Activated CD8-positive, alpha-beta memory T cell treated with anti-CD3 and anti-CD28 coated beads for 1 hour (primary cell): ENCODE measurements at regions not wholly inside any gene's neighbourhood (a gene's known extent, or its start where the extent isn't known, plus 50 kb on each side); places are given as distances from the start of the nearest gene placed in this dataset.

Source experiments
- DNase-seq, 2 donors: peaks; one replicate each; pipeline ENCODE4 v3.0.0-alpha.2; 2020; ENCODE audit warnings: low read depth in 1 of 2; ENCODE audit errors: extremely low read depth in 1 of 2

DNA sequence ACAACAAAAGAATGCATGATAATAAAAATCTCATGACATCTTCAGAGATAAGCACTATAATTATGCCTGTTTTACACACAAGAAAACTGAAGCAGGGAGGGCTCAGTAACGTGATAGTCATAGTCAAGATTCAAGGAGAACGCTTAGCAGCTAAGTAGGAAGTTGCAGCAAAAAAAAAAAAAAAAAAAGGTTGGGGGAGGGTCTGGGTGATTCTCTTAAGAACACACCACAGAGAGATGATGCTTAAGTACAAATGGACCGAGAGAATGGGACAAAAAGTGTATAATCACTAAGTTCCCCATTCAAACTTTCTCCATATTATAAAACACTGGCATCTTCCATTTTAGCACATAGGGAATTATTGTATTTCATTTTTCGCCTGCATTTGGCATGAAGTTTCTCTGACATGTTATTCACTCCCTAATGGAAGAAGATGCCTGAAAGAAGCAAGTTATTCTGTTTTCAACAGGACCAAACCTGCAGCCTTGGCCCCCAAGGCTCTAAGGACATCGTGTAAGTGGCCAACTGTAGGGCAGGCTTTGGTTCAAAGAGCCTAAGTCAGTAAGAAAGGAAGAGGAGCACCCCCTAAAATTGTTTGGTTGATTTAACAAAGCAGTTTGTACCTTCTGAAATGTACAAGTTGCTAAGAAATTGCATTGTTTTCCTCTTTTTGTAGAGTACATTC is 142.9 kb upstream of the TMPO start:
- no peak for DNase-seq

DNA sequence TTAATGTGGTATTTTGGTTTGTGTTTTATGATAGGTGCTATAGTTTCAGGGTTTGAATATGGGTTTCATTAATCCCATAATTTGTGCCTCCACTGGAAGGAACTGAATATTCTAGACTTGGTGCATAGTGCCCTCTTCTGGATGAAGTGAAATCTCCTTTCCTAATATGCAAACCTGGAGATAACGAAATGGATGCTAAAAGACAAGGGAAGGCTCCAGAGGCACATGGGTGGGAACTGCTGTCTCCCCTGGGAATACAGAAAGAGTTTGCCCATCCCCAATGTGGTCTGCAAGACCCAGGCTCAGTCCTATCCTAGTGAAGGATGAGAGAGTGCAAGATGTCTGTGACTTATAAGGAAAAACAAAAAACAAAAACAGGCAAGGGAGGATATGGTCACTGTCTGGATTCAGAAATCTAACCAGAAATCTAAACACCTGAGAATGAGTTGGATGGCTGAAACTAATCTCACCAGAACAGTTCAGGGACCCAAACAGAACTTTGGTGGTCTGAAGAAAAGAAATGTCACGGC is 142.3 kb upstream of the TMPO start:
- DNase-seq = no peak

DNA sequence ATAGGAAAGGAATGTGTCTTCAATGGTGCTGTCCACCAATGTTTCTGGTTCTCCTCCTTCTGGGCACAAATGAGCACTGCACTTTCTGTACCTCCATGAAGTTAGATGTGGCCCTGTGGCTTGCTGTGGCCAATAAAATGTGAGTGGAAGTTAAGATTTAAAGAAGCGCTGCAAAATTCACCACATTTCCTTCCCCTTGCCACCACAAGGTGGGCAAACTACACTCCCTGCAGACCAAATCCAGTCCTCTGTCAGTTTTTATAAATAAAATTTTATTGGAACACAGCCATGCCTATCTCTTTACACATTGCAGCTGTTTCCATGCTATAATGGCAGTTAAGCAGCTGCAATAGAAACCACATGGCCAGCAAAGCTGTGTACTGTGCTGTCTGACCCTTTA is 141.4 kb upstream of the TMPO start:
- DNase-seq = no peak

DNA sequence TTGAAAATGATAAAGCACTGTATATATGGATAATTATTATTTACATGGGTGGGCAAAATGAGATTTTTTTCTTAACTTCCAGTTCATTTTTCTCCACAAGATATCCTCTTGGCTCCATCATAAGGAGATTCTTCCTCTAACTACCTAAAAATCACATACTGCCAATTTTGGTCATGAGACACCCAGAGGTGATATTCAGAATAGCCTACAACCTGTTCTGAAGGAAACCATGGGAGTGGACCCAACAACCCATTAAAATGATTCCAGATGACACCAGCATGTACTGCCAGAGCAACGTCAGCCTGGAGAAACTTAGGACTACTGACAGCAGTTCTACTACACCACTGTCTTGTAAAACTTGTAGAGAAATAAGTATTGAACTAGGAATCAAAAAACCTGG is 136.3 kb upstream of the TMPO start:
- no peak for DNase-seq

DNA sequence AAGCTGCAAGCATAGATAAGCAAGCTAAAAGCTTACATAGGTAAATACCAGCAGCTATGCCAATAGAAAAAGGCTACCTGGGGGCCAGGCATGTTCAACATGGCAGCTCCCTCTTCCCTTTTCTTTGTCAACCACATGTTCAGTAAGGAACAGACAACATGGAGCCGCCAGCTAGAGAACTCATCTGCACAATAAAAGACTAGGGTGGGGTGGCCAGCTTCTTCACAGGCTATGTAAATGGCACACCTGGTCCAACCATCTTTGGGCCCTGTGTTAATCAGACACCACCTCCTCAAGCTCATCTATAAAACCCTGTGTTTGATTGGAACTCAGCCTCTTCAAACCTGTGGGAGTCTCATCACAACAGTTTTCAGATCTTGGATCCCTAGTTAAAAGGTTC is 129.7 kb upstream of the TMPO start:
- DNase-seq = no peak

DNA sequence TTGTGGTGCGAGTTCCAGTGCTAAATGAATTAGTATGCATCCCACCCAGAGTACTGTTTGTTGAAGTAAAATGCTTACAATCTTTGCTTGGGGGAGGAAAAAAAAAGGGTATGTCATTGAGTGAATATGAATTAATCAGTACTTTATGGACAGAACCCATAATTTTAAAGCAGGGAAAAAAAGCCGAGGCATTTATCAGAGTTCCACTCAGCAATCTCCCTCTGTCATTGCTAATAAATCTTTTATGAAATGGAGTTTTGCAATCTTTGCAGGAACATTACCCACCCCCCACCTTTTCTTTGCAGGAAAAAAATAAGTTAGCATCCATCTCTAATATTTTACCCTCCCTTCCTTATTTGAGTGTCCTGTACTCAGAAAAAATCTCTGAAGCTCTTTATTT is 127.9 kb upstream of the TMPO start:
- no peak for DNase-seq

DNA sequence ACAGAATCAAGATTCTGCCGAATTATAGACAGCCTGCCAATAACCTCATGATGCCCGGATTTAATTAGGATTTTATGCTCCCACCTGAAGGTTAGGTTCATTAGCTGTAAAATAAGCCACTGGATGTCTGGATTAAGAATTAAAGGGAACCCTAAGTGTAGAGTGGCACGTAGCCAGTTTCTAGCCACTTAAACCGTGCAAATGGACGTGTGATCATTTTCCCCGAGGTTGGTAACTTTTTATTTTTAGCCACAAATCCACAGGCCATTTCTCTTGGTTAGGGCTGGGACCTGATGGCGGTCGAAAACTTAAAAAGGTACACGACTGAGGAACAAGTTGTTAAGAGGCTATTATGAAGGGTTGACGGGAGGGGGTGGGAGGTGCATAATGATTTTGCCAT is 127.3 kb upstream of the TMPO start:
- DNase-seq = no peak

DNA sequence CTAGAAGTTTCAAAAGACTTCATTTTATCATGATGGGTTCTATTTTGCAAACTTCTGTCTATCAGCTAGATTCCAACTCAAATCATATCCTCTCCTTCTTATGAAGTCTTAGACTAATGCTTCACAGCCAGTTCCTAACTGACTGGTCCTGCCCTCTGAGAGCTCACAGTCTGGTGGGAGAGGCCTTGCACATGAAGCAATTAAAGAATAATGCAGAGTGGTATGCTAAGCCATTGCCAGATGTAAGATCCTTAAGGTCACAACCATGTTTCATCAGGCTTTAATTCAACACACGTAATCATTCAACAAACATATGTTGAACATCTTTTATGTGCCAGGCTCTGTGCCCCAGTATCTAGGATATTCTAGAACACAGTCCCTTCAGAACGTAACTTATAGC is 125.8 kb upstream of the TMPO start:
- no peak for DNase-seq

DNA sequence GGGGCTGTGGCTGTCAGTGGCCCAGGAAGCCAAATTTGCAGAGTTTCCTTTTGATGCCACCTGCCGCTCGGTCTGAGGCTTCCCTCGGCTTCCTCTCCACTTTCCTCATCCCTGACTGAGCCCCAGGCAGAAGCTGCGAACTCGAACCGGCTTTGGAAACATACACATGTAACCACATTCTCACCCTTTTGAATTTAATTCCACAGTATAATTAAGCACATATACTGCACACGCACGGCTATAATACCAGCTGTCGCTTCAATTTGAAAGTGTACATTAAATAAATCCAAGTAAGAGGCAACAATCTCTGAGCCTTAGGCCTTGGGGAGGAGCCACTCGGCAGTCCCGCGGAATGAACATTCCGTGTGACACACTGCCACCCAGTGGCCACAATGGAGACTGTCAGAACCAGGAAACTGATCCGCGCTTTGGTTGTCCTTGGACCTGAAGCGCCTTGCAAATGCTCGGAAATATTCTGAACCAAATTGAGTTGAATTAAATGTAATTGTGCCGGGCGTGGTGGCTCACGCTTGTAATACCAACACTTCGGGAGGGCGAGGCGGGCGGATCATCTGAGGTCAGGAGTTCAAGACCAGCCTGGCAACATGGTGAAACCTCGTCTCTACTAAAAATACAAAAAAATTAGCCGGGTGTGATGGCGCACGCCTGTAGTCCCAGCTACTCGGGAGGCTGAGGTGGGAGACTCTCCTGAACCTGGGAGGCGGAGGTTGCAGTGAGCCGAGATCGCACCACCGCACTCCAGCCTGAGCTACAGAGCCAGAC is 117.9 kb upstream of the TMPO start:
- DNase-seq = peak; percentile 30 to 72

DNA sequence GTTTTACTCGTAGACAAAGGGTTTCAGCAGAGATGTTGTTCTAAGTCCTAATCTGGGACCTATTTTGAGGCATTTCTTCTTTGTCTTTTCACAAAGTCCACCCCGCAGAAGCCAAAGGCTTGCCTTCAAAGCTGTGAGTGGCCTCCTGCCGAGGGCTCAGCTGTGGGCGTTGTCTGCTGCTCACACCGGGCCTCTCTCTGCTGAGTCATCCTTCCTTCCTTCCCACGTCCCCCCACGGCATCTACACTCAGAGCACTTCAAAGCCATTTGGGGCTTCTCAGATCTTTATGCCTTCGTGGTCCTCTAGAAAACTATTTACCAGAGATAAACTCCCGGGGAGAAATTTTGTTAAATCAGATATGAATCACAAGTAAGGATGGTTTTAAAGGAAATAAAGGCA is 115.9 kb upstream of the TMPO start:
- DNase-seq = peak; percentile 3 to 34

DNA sequence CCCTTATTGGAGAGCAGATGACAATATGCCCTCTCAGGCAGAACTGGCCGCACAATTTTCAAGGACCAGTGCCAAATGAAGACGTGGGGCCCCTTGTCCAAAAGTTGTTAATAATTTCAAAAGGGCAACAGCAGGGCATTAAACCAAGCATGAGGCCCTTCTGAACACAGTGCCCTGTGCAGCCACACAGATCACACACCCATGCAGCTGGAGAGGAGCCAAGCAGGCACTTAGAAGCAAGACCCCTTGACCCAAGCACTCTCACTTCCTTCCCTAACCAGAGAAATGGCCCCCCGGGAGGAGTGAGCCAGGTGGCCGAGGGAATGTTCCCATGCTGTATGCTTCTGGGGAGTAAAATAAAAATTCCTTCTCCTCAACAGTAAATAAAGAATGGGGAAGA is 114.0 kb upstream of the TMPO start:
- DNase-seq = no peak

DNA sequence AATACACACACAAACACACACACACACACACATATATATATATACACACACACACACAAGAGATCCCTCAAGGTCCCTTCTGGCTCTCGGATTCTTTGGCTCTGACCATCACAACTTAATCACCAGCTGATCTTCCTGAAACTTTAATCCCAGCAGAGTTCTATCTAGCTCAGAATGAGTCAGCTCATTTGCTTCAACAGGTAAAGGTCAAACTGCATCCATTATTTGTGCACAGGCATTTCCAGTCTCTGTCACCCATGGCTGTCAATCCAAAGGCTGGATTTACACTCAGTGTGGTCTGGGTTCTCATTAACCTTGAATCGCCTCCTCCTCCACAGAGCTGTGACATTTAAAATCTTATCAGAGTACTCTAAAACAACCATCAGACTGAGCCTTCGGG is 113.3 kb upstream of the TMPO start:
- DNase-seq = no peak

DNA sequence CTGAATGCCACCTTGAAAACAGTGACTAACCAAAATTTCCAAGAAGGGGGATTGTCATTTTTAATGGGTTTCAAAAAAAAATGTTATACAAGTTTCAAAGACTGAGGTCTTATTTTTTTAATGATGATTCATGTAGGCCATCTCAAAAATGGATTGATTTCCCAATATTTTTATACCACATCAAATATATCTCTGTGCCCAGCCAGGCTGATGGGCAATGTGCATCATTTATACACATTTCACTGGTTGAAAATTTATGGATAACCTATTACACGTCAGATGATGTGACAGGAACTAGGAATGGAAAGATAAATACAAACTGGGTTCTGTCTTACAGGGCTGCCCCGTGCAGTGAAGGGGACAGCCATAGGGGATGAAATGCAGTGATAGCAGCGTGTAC is 112.7 kb upstream of the TMPO start:
- no peak for DNase-seq

DNA sequence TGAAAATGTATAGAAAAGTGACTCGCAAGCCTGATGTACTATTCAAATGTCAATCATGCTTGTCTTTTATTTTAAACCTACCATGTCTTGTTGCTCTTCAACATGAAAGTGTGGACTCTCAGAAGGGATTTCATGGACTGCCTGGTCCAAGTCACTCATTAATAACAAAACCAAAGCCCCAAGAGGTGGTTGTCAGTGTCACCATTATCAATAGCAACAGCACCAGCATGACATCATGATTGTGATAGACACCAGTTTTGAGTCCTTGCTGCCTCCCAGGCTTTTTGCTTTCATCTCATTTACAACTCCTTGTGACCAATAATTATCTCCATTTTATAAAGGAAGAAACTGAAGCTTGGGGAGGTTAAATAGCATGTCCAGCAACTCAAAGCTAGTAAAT is 112.0 kb upstream of the TMPO start:
- no peak for DNase-seq

DNA sequence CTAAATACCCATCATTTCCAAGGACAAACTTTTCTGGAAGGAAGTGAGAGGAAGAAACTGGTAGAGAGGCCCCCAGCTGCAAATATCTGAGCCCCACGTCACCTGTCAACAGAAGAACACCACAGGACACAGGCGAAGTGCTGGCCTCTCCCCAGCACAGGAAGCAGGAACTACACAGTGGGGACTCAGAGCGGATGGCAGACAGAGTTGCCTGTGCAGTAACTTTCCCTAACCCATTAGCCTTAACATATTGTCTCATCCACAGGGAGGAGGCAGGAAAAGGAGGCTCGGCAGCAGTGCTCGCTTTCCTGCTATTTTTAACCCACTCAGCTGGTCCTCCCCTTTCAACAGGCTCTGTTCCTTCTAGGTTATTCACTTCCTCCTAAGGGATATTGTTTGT is 111.5 kb upstream of the TMPO start:
- DNase-seq = no peak

DNA sequence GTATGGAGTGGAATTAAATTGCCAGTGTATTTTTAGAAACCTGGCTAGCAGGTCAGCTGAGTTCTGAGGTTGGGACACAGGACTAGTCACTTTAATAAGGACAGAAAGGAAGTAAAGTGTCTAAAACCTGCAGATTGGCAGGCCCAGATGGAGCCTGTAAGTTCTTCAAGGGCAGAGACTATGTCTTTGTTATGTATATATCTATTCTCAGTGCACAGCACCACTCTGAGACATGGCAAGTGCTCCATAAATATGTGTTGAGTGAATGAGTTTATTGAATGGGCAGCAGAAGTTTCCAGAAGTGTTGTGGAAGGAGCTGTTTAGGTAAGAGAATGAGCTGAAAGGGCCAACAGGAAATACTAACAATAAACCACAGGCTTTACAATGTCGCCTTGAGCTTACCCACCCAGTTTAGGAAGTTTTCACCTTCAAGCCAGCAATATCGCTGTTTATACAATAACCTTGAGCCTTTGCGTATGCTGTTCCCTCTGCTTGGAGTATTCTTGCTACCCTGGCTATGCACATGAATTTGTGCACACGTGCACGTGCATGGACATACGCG is 109.5 kb upstream of the TMPO start:
- DNase-seq = no peak

DNA sequence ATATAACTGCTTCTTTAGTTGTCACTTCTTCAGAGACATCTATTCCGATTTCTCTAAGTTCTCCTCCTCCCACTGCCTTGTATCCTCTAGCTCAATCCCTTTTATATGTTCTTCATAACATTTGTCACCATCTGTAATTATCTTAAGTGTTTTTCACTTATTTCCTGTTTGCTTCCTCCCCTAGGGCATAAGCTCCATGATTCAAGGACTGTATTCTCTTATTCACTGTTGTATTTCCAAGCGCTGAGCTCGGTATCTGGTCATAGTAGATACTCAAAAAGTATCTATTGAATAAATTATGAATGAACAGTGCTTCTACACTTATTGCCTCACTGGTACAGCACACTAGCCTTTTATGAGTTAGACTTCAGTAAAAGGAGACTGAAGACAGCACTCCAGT is 109.0 kb upstream of the TMPO start:
- DNase-seq = no peak

DNA sequence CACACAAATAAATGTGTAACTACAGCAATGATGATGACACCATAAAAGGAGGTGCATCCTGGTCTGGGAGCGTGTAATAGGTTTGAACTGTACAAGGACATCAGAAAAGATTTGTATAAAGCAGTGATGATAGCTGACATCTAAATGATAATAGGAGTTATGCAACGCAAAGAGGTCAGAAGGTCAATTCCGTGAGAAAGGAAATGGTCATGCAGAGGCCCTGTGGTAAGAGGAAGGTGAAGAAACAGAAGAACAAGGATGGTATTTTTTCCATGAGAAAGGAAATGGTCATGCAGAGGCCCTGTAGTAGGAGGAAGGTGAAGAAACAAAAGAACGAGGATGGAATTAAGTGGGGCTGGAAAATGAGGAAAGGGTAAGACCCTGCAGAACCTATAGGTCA is 106.7 kb upstream of the TMPO start:
- no peak for DNase-seq

DNA sequence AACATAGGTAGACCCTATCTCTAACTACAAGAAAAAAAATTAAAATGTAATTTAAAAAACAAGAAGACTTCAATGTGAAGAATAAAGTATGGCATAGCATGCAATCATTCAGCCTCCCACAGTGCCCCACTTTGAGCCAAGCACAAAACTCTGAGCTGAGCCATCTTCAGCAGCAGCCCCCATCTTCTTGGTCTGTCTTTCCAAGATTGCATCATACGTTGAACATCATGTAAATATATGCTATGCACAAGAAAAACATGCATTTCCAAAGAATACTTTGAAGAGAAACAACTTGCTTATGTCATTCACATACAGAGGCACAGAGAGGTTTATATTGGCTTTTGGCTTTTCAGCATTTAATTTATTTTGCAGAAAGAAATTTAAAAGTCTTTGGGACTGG is 105.8 kb upstream of the TMPO start:
- DNase-seq = no peak

DNA sequence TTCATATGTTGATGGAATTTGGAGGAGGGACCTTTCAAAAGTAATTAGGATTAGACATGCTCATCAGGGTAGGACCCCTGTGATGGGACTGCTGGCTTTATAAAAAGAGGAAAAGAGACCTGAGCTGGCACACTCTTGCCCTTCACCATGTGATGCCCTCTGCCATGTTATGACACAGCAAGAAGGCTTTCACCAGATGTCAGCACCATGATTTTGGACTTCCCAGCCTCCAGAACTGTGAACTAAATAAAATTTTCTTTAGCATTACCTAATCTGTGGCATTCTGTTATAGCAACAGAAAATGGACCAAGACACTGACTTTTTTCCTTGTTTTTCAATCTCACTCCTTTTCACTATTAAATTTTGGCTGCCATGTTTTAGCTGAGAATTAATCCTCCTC is 105.0 kb upstream of the TMPO start:
- no peak for DNase-seq

DNA sequence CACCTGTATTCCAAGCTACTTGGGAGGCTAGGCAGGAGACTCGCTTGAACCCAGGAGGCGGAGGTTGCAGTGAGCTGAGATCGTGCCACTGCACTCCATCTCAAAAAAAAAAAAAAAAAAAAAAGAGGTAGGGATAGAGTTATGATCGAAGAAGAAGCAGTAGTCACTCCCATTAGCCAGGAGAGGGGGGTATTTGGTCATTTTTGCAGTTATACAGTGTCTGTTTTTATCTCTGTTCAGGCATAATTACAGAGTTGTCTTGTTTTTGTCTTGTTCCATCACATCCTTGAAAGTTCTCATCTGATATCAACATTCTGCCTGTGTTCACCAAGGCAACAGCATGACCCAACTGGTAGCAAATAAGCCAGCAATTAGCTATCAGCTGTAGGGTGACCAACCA is 98.5 kb upstream of the TMPO start:
- no peak for DNase-seq

DNA sequence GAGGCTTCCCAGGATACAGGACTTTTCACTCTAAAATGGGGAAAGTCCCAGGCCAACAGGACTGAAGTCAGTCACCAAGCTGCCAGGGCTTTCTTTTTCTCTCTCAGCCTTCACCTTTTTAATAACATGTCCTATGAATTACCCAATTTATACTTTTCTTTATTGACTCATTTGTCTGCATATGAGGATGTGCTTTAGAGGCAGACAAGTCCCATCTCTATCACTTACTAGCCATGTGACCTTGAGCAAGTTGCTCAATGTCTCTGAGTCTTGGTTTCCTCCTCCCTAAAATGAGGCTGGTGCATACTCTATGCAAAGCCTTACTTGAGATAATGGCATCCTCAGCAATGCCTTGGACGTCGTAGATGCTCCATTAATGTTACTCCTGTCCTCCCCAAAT is 98.1 kb upstream of the TMPO start:
- DNase-seq = no peak
